HUES64 (cell line): ENCODE measurements at regions not wholly inside any gene's neighbourhood (a gene's known extent, or its start where the extent isn't known, plus 50 kb on each side); places are given as distances from the start of the nearest gene placed in this dataset.

Experiments used
- H3K27ac ChIP-seq: 2 replicates; pipeline ENCODE4 v1.7.0; 2013; ENCODE audit warnings: low read depth, low read length, inconsistent platforms
- H3K27me3 ChIP-seq: 2 replicates; pipeline ENCODE4 v1.6.1; 2013; ENCODE audit warnings: mild to moderate bottlenecking, low read length; ENCODE audit not compliant: insufficient read depth
- H3K36me3 ChIP-seq: 2 replicates; pipeline ENCODE4 v1.6.1; 2013; ENCODE audit warnings: mild to moderate bottlenecking, low read length; ENCODE audit not compliant: insufficient read depth
- H3K4me1 ChIP-seq: 2 replicates; pipeline ENCODE4 v1.6.1; 2013; ENCODE audit warnings: mild to moderate bottlenecking, low read length, moderate library complexity; ENCODE audit not compliant: insufficient read depth
- H3K4me3 ChIP-seq: 2 replicates; pipeline ENCODE4 v1.5.1; 2013; ENCODE audit warnings: mild to moderate bottlenecking, low read length, moderate library complexity
- H3K9ac ChIP-seq: 2 replicates; pipeline ENCODE4 v1.6.1; 2013; ENCODE audit warnings: mild to moderate bottlenecking, low read depth, low read length
- H3K9me3 ChIP-seq: 2 replicates; pipeline ENCODE4 v1.6.1; 2013; ENCODE audit warnings: low read depth, low read length; ENCODE audit not compliant: insufficient read depth
- WGBS: fragments of 150-250, 120-280 bp; methylation state at CpG from one replicate; pipeline ENCODE4 v1.1.7; 2013; ENCODE audit warnings: missing lambda C conversion rate; 5-methylcytosine and 5-hydroxymethylcytosine counted together

- H3K9ac ChIP-seq = no peak overlapping the region
- no peaks in the 10 kb centered on the region for H3K4me1 ChIP-seq
- WGBS = 89% methylated on average over 4 of the region's 4 CpGs
- H3K9me3 ChIP-seq = no peaks in the 10 kb centered on the region
- H3K4me3 ChIP-seq = no peak overlapping the region
- no peaks in the 10 kb centered on the region for H3K27me3 ChIP-seq
- H3K27ac ChIP-seq = no peak overlapping the region
- H3K36me3 ChIP-seq = no peaks in the 10 kb centered on the region
Observed at GRCh38 chr11:128103278-128103873, 484.0 kb downstream of the ETS1 start.

GRCh38 chr11:128098781-128099180 lies 488.6 kb downstream of the ETS1 start:
- H3K4me3 ChIP-seq = no peak overlapping the region
- no peaks in the 10 kb centered on the region for H3K27me3 ChIP-seq
- no peaks in the 10 kb centered on the region for H3K9me3 ChIP-seq
- no peaks in the 10 kb centered on the region for H3K4me1 ChIP-seq
- H3K27ac ChIP-seq = no peak overlapping the region
- no peak overlapping the region for H3K9ac ChIP-seq
- H3K36me3 ChIP-seq = no peaks in the 10 kb centered on the region
- 67% methylated on average over 1 of the region's 1 CpG for WGBS

- no peaks in the 10 kb centered on the region for H3K4me1 ChIP-seq
- H3K9me3 ChIP-seq = peaks cover 5% of the 10 kb centered on the region; the same call in 1 of the 2 replicates
- H3K9ac ChIP-seq = no peak overlapping the region
- H3K27me3 ChIP-seq = no peaks in the 10 kb centered on the region
- H3K27ac ChIP-seq = no peak overlapping the region
- no peaks in the 10 kb centered on the region for H3K36me3 ChIP-seq
- WGBS = 97% methylated on average over 2 of the region's 2 CpGs
- no peak overlapping the region for H3K4me3 ChIP-seq
Observed at GRCh38 chr11:128095466-128095981, 491.8 kb downstream of the ETS1 start.

- Histone ChIP-seq H3K4me3 (no peak overlapping the region), H3K9me3 (peaks cover 19% of the 10 kb centered on the region)
- WGBS = 93% methylated on average over 2 of the region's 2 CpGs
Observed at GRCh38 chr11:128093689-128094088, 493.7 kb downstream of the ETS1 start.

GRCh38 chr11:128089962-128090361 lies 497.4 kb downstream of the ETS1 start:
- Histone ChIP-seq H3K27ac (no peak overlapping the region), H3K4me3 (no peak overlapping the region), H3K36me3 (no peaks in the 10 kb centered on the region), H3K4me1 (no peaks in the 10 kb centered on the region), H3K9me3 (peaks cover 23% of the 10 kb centered on the region), H3K27me3 (no peaks in the 10 kb centered on the region), H3K9ac (no peak overlapping the region)
- WGBS = 100% methylated on average over 1 of the region's 1 CpG

More at GRCh38 chr11:128093689-128094088, 493.7 kb downstream of the ETS1 start:
- Histone ChIP-seq H3K9ac (no peak overlapping the region), H3K27ac (no peak overlapping the region), H3K27me3 (no peaks in the 10 kb centered on the region), H3K4me1 (no peaks in the 10 kb centered on the region), H3K36me3 (no peaks in the 10 kb centered on the region)

- Histone ChIP-seq H3K4me3 (no peak overlapping the region), H3K9me3 (peaks cover 23% of the 10 kb centered on the region), H3K36me3 (no peaks in the 10 kb centered on the region), H3K27ac (no peak overlapping the region), H3K27me3 (no peaks in the 10 kb centered on the region), H3K9ac (no peak overlapping the region), H3K4me1 (no peaks in the 10 kb centered on the region)
- 90% methylated on average over 1 of the region's 2 CpGs for WGBS
Observed at GRCh38 chr11:128086794-128087193, 500.6 kb downstream of the ETS1 start.

- Histone ChIP-seq H3K4me1 (no peaks in the 10 kb centered on the region), H3K4me3 (no peak overlapping the region), H3K36me3 (no peaks in the 10 kb centered on the region), H3K9ac (no peak overlapping the region), H3K27me3 (no peaks in the 10 kb centered on the region), H3K9me3 (peaks cover 16% of the 10 kb centered on the region), H3K27ac (no peak overlapping the region)
- 56% methylated on average over 1 of the region's 1 CpG for WGBS
Observed at GRCh38 chr11:128085276-128085675, 502.1 kb downstream of the ETS1 start.

- Histone ChIP-seq H3K27me3 (no peaks in the 10 kb centered on the region), H3K9me3 (no peaks in the 10 kb centered on the region), H3K36me3 (no peaks in the 10 kb centered on the region), H3K4me3 (no peak overlapping the region), H3K9ac (no peak overlapping the region), H3K27ac (no peak overlapping the region), H3K4me1 (no peaks in the 10 kb centered on the region)
- WGBS = 94% methylated on average over 2 of the region's 2 CpGs
Observed at GRCh38 chr11:128082574-128082973, 504.8 kb downstream of the ETS1 start.

- H3K9ac ChIP-seq = no peak overlapping the region
- no peaks in the 10 kb centered on the region for H3K4me1 ChIP-seq
- H3K9me3 ChIP-seq = no peaks in the 10 kb centered on the region
- WGBS = 100% methylated on average over 2 of the region's 2 CpGs
- no peak overlapping the region for H3K4me3 ChIP-seq
- no peaks in the 10 kb centered on the region for H3K27me3 ChIP-seq
- H3K36me3 ChIP-seq = no peaks in the 10 kb centered on the region
- no peak overlapping the region for H3K27ac ChIP-seq
Observed at GRCh38 chr11:128069665-128070064, 517.7 kb downstream of the ETS1 start.

GRCh38 chr11:128067780-128068179 lies 519.6 kb downstream of the ETS1 start:
- Histone ChIP-seq H3K27me3 (no peaks in the 10 kb centered on the region), H3K4me1 (no peaks in the 10 kb centered on the region), H3K4me3 (no peak overlapping the region), H3K9me3 (no peaks in the 10 kb centered on the region), H3K36me3 (no peaks in the 10 kb centered on the region), H3K27ac (no peak overlapping the region), H3K9ac (no peak overlapping the region)
- WGBS = 89% methylated on average over 1 of the region's 1 CpG

- Histone ChIP-seq H3K9me3 (no peaks in the 10 kb centered on the region), H3K27ac (no peak overlapping the region), H3K4me1 (no peaks in the 10 kb centered on the region), H3K36me3 (no peaks in the 10 kb centered on the region), H3K27me3 (no peaks in the 10 kb centered on the region), H3K9ac (no peak overlapping the region), H3K4me3 (no peak overlapping the region)
- no CpG with 5 or more reads among the region's 1 CpG for WGBS
Observed at GRCh38 chr11:128066399-128066798, 521.0 kb downstream of the ETS1 start.
